Natural killer cell (primary cell): ENCODE measurements at regions not wholly inside any gene's neighbourhood (a gene's known extent, or its start where the extent isn't known, plus 50 kb on each side); places are given as distances from the start of the nearest gene placed in this dataset.

Experiments used
- ATAC-seq, 3 donors: fragments of 150-1000 bp in 2 of 3; fragments of 200-7000 bp in 1 of 3; cut with Tn5 transposase; 1 replicate in 1 of 3; 2 replicates in 2 of 3; pipeline ENCODE4 v1.10.0; 2021; ENCODE audit warnings: mild to moderate bottlenecking in 2 of 3, moderate library complexity in 2 of 3
- DNase-seq, 2 donors: peaks; one replicate each; pipeline versions ENCODE4 v3.0.0 to v3.0.0-alpha.2; 2013 to 2021; ENCODE audit warnings: mixed read lengths in 1 of 2
- H3K27ac ChIP-seq: one replicate; pipeline ENCODE4 v1.5.1; 2013; ENCODE audit warnings: mild to moderate bottlenecking, low read length
- H3K27me3 ChIP-seq: one replicate; pipeline ENCODE4 v1.6.1; 2013; ENCODE audit warnings: low read length; ENCODE audit not compliant: control insufficient read depth, insufficient read depth
- H3K36me3 ChIP-seq: one replicate; pipeline ENCODE4 v1.6.1; 2013; ENCODE audit warnings: low read length; ENCODE audit not compliant: control insufficient read depth, insufficient read depth
- H3K4me1 ChIP-seq: one replicate; pipeline ENCODE4 v1.6.1; 2013; ENCODE audit warnings: low read length; ENCODE audit not compliant: control insufficient read depth, insufficient read depth
- H3K4me3 ChIP-seq: one replicate; pipeline ENCODE4 v1.5.1; 2013; ENCODE audit warnings: low read length
- H3K9me3 ChIP-seq: one replicate; pipeline ENCODE4 v1.6.1; 2013; ENCODE audit warnings: low read length; ENCODE audit not compliant: control insufficient read depth, insufficient read depth
- H3K27ac Mint-ChIP-seq, 2 donors: one replicate each; pipeline ENCODE4 v1.8.0; 2022; ENCODE audit warnings: mild to moderate bottlenecking in 2 of 2, mixed read lengths in 2 of 2, moderate library complexity in 1 of 2
- H3K27me3 Mint-ChIP-seq, 2 donors: one replicate each; pipeline ENCODE4 v1.8.0; 2022; ENCODE audit warnings: low read depth in 2 of 2, mixed read lengths in 2 of 2
- H3K36me3 Mint-ChIP-seq: one replicate; pipeline ENCODE4 v1.8.0; 2022; ENCODE audit warnings: mixed read lengths
- H3K4me1 Mint-ChIP-seq, 2 donors: one replicate each; pipeline ENCODE4 v1.8.0; 2022; ENCODE audit warnings: mixed read lengths in 2 of 2
- H3K4me3 Mint-ChIP-seq: one replicate; pipeline ENCODE4 v1.8.0; 2022; ENCODE audit warnings: mild to moderate bottlenecking, moderate library complexity, mixed read lengths
- H3K9me3 Mint-ChIP-seq, 2 donors: one replicate each; pipeline ENCODE4 v1.8.0; 2022; ENCODE audit warnings: mixed read lengths in 2 of 2
- WGBS: methylation state at CpG from one replicate; pipeline ENCODE4 v1.1.7; 2013; ENCODE audit warnings: missing lambda C conversion rate; ENCODE audit not compliant: insufficient coverage; 5-methylcytosine and 5-hydroxymethylcytosine counted together
- intact Hi-C: fragments of 100-400 bp; cut with micrococcal nuclease; formaldehyde crosslinking; loops from one replicate; pipeline ENCODE4 v1.14.2; 2022
- TF ChIP-seq, protein P1 (sequence below): fragments of 200-600 bp; IDR thresholded peaks from one replicate; pipeline ENCODE4 v1.8.0; 2022; ENCODE audit warnings: antibody characterized with exemption

DNA sequence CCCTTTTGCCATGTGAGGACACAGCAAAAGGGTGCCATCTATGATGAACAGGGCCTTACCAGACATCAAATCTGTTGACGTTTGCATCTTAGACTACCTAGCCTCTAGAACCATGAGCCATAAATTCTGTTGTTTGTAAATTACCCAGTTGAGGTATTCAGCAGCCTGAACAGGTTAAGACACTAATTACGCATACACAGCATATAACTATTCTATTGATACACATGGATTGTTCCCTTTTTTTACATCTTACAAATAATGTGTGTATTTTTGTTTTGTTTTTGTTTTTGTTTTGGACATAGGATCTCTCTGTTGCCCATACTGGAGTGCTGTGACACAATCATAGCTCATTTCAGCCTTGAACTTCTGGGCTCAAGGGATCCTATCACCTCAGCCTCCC is 255.5 kb downstream of the OPA1 start:
- Mint-ChIP-seq H3K36me3 (no peaks in the 10 kb centered on the region), H3K4me1 (peaks cover 9 to 13% of the 10 kb centered on the region in 2 donors), H3K4me3 (no peak overlapping the region), H3K27me3 (peaks cover 0 to 3% of the 10 kb centered on the region in 2 donors), H3K9me3 (no peaks in the 10 kb centered on the region), H3K27ac (no peak overlapping the region)
- Histone ChIP-seq H3K27ac (no peak overlapping the region), H3K9me3 (no peaks in the 10 kb centered on the region), H3K27me3 (no peaks in the 10 kb centered on the region), H3K4me3 (no peak overlapping the region), H3K36me3 (no peaks in the 10 kb centered on the region), H3K4me1 (no peaks in the 10 kb centered on the region)
- TF ChIP-seq, protein P1, sequence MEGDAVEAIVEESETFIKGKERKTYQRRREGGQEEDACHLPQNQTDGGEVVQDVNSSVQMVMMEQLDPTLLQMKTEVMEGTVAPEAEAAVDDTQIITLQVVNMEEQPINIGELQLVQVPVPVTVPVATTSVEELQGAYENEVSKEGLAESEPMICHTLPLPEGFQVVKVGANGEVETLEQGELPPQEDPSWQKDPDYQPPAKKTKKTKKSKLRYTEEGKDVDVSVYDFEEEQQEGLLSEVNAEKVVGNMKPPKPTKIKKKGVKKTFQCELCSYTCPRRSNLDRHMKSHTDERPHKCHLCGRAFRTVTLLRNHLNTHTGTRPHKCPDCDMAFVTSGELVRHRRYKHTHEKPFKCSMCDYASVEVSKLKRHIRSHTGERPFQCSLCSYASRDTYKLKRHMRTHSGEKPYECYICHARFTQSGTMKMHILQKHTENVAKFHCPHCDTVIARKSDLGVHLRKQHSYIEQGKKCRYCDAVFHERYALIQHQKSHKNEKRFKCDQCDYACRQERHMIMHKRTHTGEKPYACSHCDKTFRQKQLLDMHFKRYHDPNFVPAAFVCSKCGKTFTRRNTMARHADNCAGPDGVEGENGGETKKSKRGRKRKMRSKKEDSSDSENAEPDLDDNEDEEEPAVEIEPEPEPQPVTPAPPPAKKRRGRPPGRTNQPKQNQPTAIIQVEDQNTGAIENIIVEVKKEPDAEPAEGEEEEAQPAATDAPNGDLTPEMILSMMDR, result no peak
- no peak for DNase-seq
- intact Hi-C loops, result no loop called here
- ATAC-seq, result no peak
- 100% methylated on average over 1 of the region's 2 CpGs for WGBS

- TF ChIP-seq, protein P1, result no peak
- no peak overlapping the region for H3K27ac ChIP-seq
- no peak overlapping the region for H3K27ac Mint-ChIP-seq
- peaks cover 0 to 3% of the 10 kb centered on the region in 2 donors for H3K27me3 Mint-ChIP-seq
- H3K9me3 Mint-ChIP-seq, result no peaks in the 10 kb centered on the region
- no peaks in the 10 kb centered on the region for H3K4me1 ChIP-seq
- no peaks in the 10 kb centered on the region for H3K36me3 Mint-ChIP-seq
- DNase-seq (no peak), ATAC-seq (no peak)
- no peaks in the 10 kb centered on the region for H3K9me3 ChIP-seq
- H3K4me3 ChIP-seq, result no peak overlapping the region
- intact Hi-C loops, result no loop called here
- no peaks in the 10 kb centered on the region for H3K36me3 ChIP-seq
- H3K27me3 ChIP-seq, result no peaks in the 10 kb centered on the region
- no peak overlapping the region for H3K4me3 Mint-ChIP-seq
- no peaks in the 10 kb centered on the region for H3K4me1 Mint-ChIP-seq
- WGBS, result 91% methylated on average over 5 of the region's 5 CpGs
Measured at GRCh38 chr3:193850084-193850619, 257.1 kb downstream of the OPA1 start.

- no peaks in the 10 kb centered on the region for H3K36me3 ChIP-seq
- 87% methylated on average over 3 of the region's 3 CpGs for WGBS
- H3K27ac ChIP-seq, result no peak overlapping the region
Measured at GRCh38 chr3:193851428-193851847, 258.4 kb downstream of the OPA1 start.

More at GRCh38 chr3:193851428-193851847, 258.4 kb downstream of the OPA1 start:
- no peaks in the 10 kb centered on the region for H3K4me1 Mint-ChIP-seq
- H3K27ac Mint-ChIP-seq, result no peak overlapping the region
- H3K36me3 Mint-ChIP-seq, result no peaks in the 10 kb centered on the region
- intact Hi-C loops, result no loop called here
- no peaks in the 10 kb centered on the region for H3K27me3 Mint-ChIP-seq
- no peak overlapping the region for H3K4me3 Mint-ChIP-seq
- H3K9me3 ChIP-seq, result no peaks in the 10 kb centered on the region
- DNase-seq, result no peak
- no peaks in the 10 kb centered on the region for H3K4me1 ChIP-seq
- no peak overlapping the region for H3K4me3 ChIP-seq
- TF ChIP-seq, protein P1, result no peak
- H3K27me3 ChIP-seq, result no peaks in the 10 kb centered on the region
- no peak for ATAC-seq
- no peaks in the 10 kb centered on the region for H3K9me3 Mint-ChIP-seq
